ENCODE measurements at regions not wholly inside any gene's neighbourhood (a gene's known extent, or its start where the extent isn't known, plus 50 kb on each side); places are given as distances from the start of the nearest gene placed in this dataset.
"Not testable (repeated sequence)": the region's sequence is repeated elsewhere in the genome, so short reads cannot be mapped to it uniquely, and the experiment has no call there.

- DNase-seq: no peak
These were observed 80.8 kb downstream of the C21orf91 start for GRCh38 chr21:17738176-17738953.

GRCh38 chr21:17736072-17736471, 83.1 kb downstream of the C21orf91 start:
- no peak for DNase-seq

- no peak for DNase-seq
These were observed 85.9 kb downstream of the C21orf91 start for GRCh38 chr21:17733209-17733608.

- no peak for DNase-seq
These were observed 86.8 kb downstream of the C21orf91 start for GRCh38 chr21:17732306-17732705.

- DNase-seq: no peak
These were observed 87.6 kb downstream of the C21orf91 start for GRCh38 chr21:17731554-17731953.

- no peak for DNase-seq
These were observed 88.4 kb downstream of the C21orf91 start for GRCh38 chr21:17730782-17731181.

GRCh38 chr21:17729455-17729854, 89.7 kb downstream of the C21orf91 start:
- DNase-seq: no peak

GRCh38 chr21:17727361-17727760, 91.8 kb downstream of the C21orf91 start:
- no peak for DNase-seq

- DNase-seq: no peak
These were observed 92.9 kb downstream of the C21orf91 start for GRCh38 chr21:17726047-17726829.

GRCh38 chr21:17725339-17725738, 93.8 kb downstream of the C21orf91 start:
- DNase-seq: no peak

- DNase-seq: no peak
These were observed 100.2 kb upstream of the BTG3 start for GRCh38 chr21:17712887-17713286.

GRCh38 chr21:17711896-17712295, 99.2 kb upstream of the BTG3 start:
- DNase-seq: no peak

- DNase-seq: no peak
These were observed 96.5 kb upstream of the BTG3 start for GRCh38 chr21:17709266-17709611.

- DNase-seq: no peak
These were observed 96.0 kb upstream of the BTG3 start for GRCh38 chr21:17708522-17709265.

GRCh38 chr21:17699524-17700189, 87.0 kb upstream of the BTG3 start:
- no peak for DNase-seq

- DNase-seq: no peak
These were observed 84.8 kb upstream of the BTG3 start for GRCh38 chr21:17697473-17697872.

- not testable (repeated sequence) for DNase-seq
These were observed 81.7 kb upstream of the BTG3 start for GRCh38 chr21:17694416-17694815.

GRCh38 chr21:17693801-17694200, 81.1 kb upstream of the BTG3 start:
- no peak for DNase-seq

GRCh38 chr21:17690078-17690494, 77.4 kb upstream of the BTG3 start:
- DNase-seq: no peak

- peak; percentile 28 for DNase-seq
These were observed 76.5 kb upstream of the BTG3 start for GRCh38 chr21:17688912-17689874.

GRCh38 chr21:17682924-17683323, 70.2 kb upstream of the BTG3 start:
- DNase-seq: no peak
